HCT116 (cell line): ENCODE measurements at regions not wholly inside any gene's neighbourhood (a gene's known extent, or its start where the extent isn't known, plus 50 kb on each side); places are given as distances from the start of the nearest gene placed in this dataset.

Source experiments
- ATAC-seq: fragments of 200-7000 bp; cut with Tn5 transposase; 2 replicates; pipeline ENCODE4 v1.9.1; 2020; ENCODE audit warnings: mild to moderate bottlenecking, moderate library complexity
- BruUV-seq: library from RNA; stranded (reverse); fragments of 400-500 nt; replicated peaks from 2 replicates; lab custom pipeline; 2021; lab: Mats Ljungman, UMichigan
- CTCF ChIA-PET: fragments of 300-600 bp; sonication (Branson Sonifier 250); formaldehyde crosslinking; loops from one replicate; lab custom pipeline; 2021; ENCODE audit warnings: antibody characterized with exemption; lab: Charles Lee
- POLR2A ChIA-PET: fragments of 300-600, 350-600 bp; sonication (Branson Sonifier 250); formaldehyde crosslinking; loops from one replicate; lab custom pipeline; 2021; ENCODE audit warnings: antibody characterized with exemption; lab: Charles Lee
- RAD21 ChIA-PET, 2 experiments: fragments of 300-600 bp; sonication (Branson Sonifier 250); formaldehyde crosslinking; loops; one replicate each; lab custom pipeline; 2023; ENCODE audit warnings: low total read pairs in 2 of 2; ENCODE audit not compliant: uncharacterized antibody in 2 of 2, unreplicated experiment in 2 of 2, low non-redundant PET in 1 of 2; lab: Charles Lee
- DNase-seq: peaks from one replicate; pipeline ENCODE4 v3.0.0-alpha.2; 2010; ENCODE audit warnings: low read depth, low spot score
- H2AFZ ChIP-seq: fragments of 200-600 bp; shearing (Covaris generic), sonication (generic); 2 replicates; pipeline ENCODE4 v1.6.1; 2017; ENCODE audit warnings: low read depth, mixed run types, mixed read lengths, antibody characterized with exemption, low read length; ENCODE audit not compliant: poor library complexity, severe bottlenecking
- H3K27ac ChIP-seq: 2 replicates; pipeline ENCODE4 v1.5.1; 2012; ENCODE audit warnings: low read depth, low read length
- H3K27me3 ChIP-seq: fragments of 200-600 bp; sonication (generic); 2 replicates; pipeline ENCODE4 v1.6.1; 2016; ENCODE audit warnings: mixed run types, low read length, mixed read lengths; ENCODE audit not compliant: insufficient read depth
- H3K36me3 ChIP-seq, 2 experiments: fragments of 200-500 bp in 1 of 2; fragments of 200-600 bp in 1 of 2; sonication (Bioruptor generic) in 1 of 2; sonication (generic) in 1 of 2; 2 replicates each; pipeline versions ENCODE4 v1.5.1 to v1.6.1; 2014 to 2016; ENCODE audit warnings: low read length in 2 of 2, inconsistent platforms in 1 of 2, mixed read lengths in 1 of 2, mixed run types in 1 of 2; ENCODE audit not compliant: insufficient read depth in 2 of 2, control insufficient read depth in 1 of 2
- H3K4me1 ChIP-seq, 2 experiments: fragments of 200-600 bp in 1 of 2; sonication (generic) in 1 of 2; 2 replicates each; pipeline versions ENCODE4 v1.5.1 to v1.6.1; 2012 to 2017; ENCODE audit warnings: low read length in 2 of 2, inconsistent platforms in 1 of 2, mild to moderate bottlenecking in 1 of 2, mixed read lengths in 1 of 2, mixed run types in 1 of 2, moderate library complexity in 1 of 2; ENCODE audit not compliant: insufficient read depth in 2 of 2, control insufficient read depth in 1 of 2
- H3K4me2 ChIP-seq: fragments of 200-600 bp; sonication (generic); 2 replicates; pipeline ENCODE4 v1.6.1; 2017; ENCODE audit warnings: mixed run types, low read length, mixed read lengths
- H3K4me3 ChIP-seq, 2 experiments: fragments of 200-600 bp in 1 of 2; sonication (generic) in 1 of 2; replicated peaks in 1 of 2; 2 replicates each; pipeline ENCODE4 v1.5.1; 2011 to 2016; ENCODE audit warnings: low read length in 2 of 2, control low read depth in 1 of 2, low read depth in 1 of 2, mild to moderate bottlenecking in 1 of 2, mixed read lengths in 1 of 2, mixed run types in 1 of 2
- H3K79me2 ChIP-seq: fragments of 200-600 bp; sonication (generic); 2 replicates; pipeline ENCODE4 v1.6.1; 2017; ENCODE audit warnings: mild to moderate bottlenecking, mixed run types, low read length, moderate library complexity, mixed read lengths; ENCODE audit not compliant: insufficient read depth
- H3K9ac ChIP-seq: fragments of 200-600 bp; sonication (generic); 2 replicates; pipeline ENCODE4 v1.6.1; 2016; ENCODE audit warnings: low read length, mixed read lengths
- H3K9me2 ChIP-seq: fragments of 200-600 bp; sonication (generic), shearing (Covaris generic); 2 replicates; pipeline ENCODE4 v1.6.1; 2017; ENCODE audit warnings: mixed run types, mild to moderate bottlenecking, moderate library complexity; ENCODE audit not compliant: insufficient read depth
- H3K9me3 ChIP-seq, 2 experiments: fragments of 200-500 bp in 1 of 2; fragments of 200-600 bp in 1 of 2; sonication (Bioruptor generic) in 1 of 2; sonication (generic) in 1 of 2; 2 replicates each; pipeline ENCODE4 v1.6.1; 2014 to 2017; ENCODE audit warnings: low read length in 2 of 2, mixed read lengths in 2 of 2, inconsistent platforms in 1 of 2, low read depth in 1 of 2, mild to moderate bottlenecking in 1 of 2, mixed run types in 1 of 2, moderate library complexity in 1 of 2; ENCODE audit not compliant: control insufficient read depth in 1 of 2, insufficient read depth in 1 of 2
- H4K20me1 ChIP-seq: fragments of 200-600 bp; sonication (generic), shearing (Covaris generic); 2 replicates; pipeline ENCODE4 v1.6.1; 2017; ENCODE audit warnings: mixed run types, mild to moderate bottlenecking, moderate library complexity; ENCODE audit not compliant: insufficient read depth
- CBX3 ChIP-seq: IDR thresholded peaks from 2 replicates; pipeline ENCODE4 v1.6.1; 2012; ENCODE audit warnings: low read depth
- CTCF ChIP-seq, 3 experiments: fragments of 200-600 bp in 1 of 3; sonication (generic) in 1 of 3; IDR thresholded peaks in 2 of 3; conservative IDR thresholded peaks in 1 of 3; 2 replicates each; pipeline ENCODE4 v1.5.1; 2012 to 2017; ENCODE audit warnings: low read depth in 2 of 3, low read length in 2 of 3, antibody characterized with exemption in 1 of 3, borderline replicate concordance in 1 of 3, control low read depth in 1 of 3, mild to moderate bottlenecking in 1 of 3, mixed read lengths in 1 of 3, mixed run types in 1 of 3, moderate library complexity in 1 of 3; ENCODE audit not compliant: insufficient read depth in 1 of 3
- EGR1 ChIP-seq: IDR thresholded peaks from 2 replicates; pipeline ENCODE4 v1.6.1; 2012; ENCODE audit warnings: low read depth
- ELF1 ChIP-seq: IDR thresholded peaks from 2 replicates; pipeline ENCODE4 v1.6.1; 2012; ENCODE audit warnings: low read depth, borderline replicate concordance
- EZH2 ChIP-seq: fragments of 200-600 bp; sonication (generic); IDR thresholded peaks from 2 replicates; pipeline ENCODE4 v1.6.1; 2017; ENCODE audit warnings: antibody characterized with exemption, mixed run types
- EZH2phosphoT487 ChIP-seq: fragments of 200-600 bp; IDR thresholded peaks from 2 replicates; pipeline ENCODE4 v1.6.1; 2018; ENCODE audit warnings: antibody characterized with exemption, borderline replicate concordance
- JUND ChIP-seq: IDR thresholded peaks from 2 replicates; pipeline ENCODE4 v1.6.1; 2012
- POLR2A ChIP-seq: IDR thresholded peaks from 2 replicates; pipeline ENCODE4 v1.7.0; 2011; ENCODE audit warnings: borderline replicate concordance; ENCODE audit not compliant: insufficient read depth, insufficient read length; ENCODE audit errors: extremely low read depth
- YY1 ChIP-seq: IDR thresholded peaks from 2 replicates; pipeline ENCODE4 v1.6.1; 2011; ENCODE audit warnings: low read length, low read depth, moderate library complexity, mild to moderate bottlenecking; ENCODE audit not compliant: insufficient replicate concordance; ENCODE audit errors: extremely low read depth
- ZNF274 ChIP-seq: fragments of 200-500 bp; sonication (Bioruptor generic); IDR thresholded peaks from 2 replicates; pipeline ENCODE4 v1.6.1; 2014; ENCODE audit warnings: mild to moderate bottlenecking, low read depth, low read length, inconsistent platforms
- intact Hi-C: fragments of 100-400 bp; cut with micrococcal nuclease; formaldehyde crosslinking; loops from 2 replicates; pipeline ENCODE4 v1.10.0; 2022

DNA sequence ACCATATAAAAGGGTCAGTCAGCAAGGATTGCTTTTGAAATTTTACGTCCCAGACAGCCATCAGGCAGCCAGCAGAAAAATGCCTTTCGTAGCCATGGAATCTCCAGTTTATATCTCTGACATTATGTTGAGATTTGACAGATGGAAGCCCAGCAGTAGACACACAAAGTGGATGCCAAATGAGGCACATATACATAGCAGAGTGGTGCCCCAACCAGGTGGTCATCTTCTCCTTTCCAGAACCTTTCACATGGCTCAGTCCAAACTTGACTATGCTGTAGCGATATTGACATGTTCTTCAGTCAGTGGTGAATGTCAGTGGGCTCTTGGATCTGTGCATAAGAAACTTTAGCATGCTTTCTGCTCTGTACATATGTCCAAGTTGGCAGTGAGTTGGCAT is 123.3 kb upstream of the GBE1 start (continued):
- no peak for TF ChIP-seq YY1
- TF ChIP-seq, all 23 proteins: peak for 0

GRCh38 chr3:81876826-81877225 is 115.4 kb upstream of the GBE1 start:
- no peak overlapping the region for H3K4me3 ChIP-seq
- no peaks in the 10 kb centered on the region for H3K27me3 ChIP-seq
- no peak overlapping the region for H2AFZ ChIP-seq
- CTCF ChIA-PET, result no interaction called here
- H3K4me2 ChIP-seq, result no peak overlapping the region
- intact Hi-C loops, result no loop called here
- no TSS peak for BruUV-seq
- POLR2A ChIA-PET, result no interaction called here
- H3K4me1 ChIP-seq, result no peaks in the 10 kb centered on the region
- no peaks in the 10 kb centered on the region for H3K36me3 ChIP-seq
- H3K9ac ChIP-seq, result no peak overlapping the region
- H4K20me1 ChIP-seq, result no peaks in the 10 kb centered on the region
- no peak for ATAC-seq
- RAD21 ChIA-PET, result no interaction called here
- no peaks in the 10 kb centered on the region for H3K9me2 ChIP-seq
- TF ChIP-seq EGR1 (no peak), CTCF (IDR thresholded peaks at IDR 0.05 in 2 of 3, conservative IDR thresholded peaks at IDR 0.05 in 1 of 3; ENCODE audit: borderline replicate concordance in 1 of 3, insufficient read depth in 1 of 3, low read depth in 2 of 3, low read length in 2 of 3) (no peak), CBX3 (no peak), JUND (no peak)
- H3K27ac ChIP-seq, result no peak overlapping the region
- DNase-seq, result no peak
- no peaks in the 10 kb centered on the region for H3K9me3 ChIP-seq
- H3K79me2 ChIP-seq, result no peaks in the 10 kb centered on the region

DNA sequence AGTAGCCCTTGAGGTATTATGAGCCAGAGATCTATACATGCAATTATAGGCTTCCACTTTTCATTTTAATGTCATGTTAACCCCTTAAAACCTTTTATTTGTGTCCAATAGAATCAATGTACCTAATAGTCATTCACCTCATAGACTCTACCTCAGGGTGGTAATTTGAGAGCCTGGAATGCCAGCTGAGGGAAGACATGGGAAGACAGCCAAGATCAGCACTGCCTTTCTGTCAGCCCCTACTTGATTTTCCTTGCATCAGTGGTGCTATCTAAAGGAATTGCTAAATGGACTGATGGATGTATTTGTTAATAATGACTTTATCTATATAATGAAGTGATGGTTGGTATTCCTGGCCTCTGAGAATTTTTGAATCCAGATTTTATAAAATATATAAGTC is 113.3 kb upstream of the GBE1 start:
- H3K4me2 ChIP-seq, result no peak overlapping the region
- TF ChIP-seq EZH2phosphoT487, result no peak
- TF ChIP-seq ZNF274, result no peak
- TF ChIP-seq ELF1, result no peak
- TF ChIP-seq POLR2A, result no peak
- TF ChIP-seq EZH2, result no peak
- TF ChIP-seq, all 23 proteins: peak for 0
- ATAC-seq (no peak), DNase-seq (no peak)
- Histone ChIP-seq H3K27me3 (no peaks in the 10 kb centered on the region), H3K36me3 (no peaks in the 10 kb centered on the region), H3K4me1 (no peaks in the 10 kb centered on the region), H3K9me3 (no peaks in the 10 kb centered on the region), H3K27ac (no peak overlapping the region), H2AFZ (no peak overlapping the region), H3K79me2 (no peaks in the 10 kb centered on the region), H3K9ac (no peak overlapping the region), H3K9me2 (no peaks in the 10 kb centered on the region), H3K4me3 (no peak overlapping the region), H4K20me1 (no peaks in the 10 kb centered on the region)
- RAD21 ChIA-PET, result no interaction called here
- BruUV-seq, result no TSS peak
- POLR2A ChIA-PET, result no interaction called here
- intact Hi-C loops, result no loop called here
- CTCF ChIA-PET, result no interaction called here
